H1 (cell line): ENCODE measurements at regions not wholly inside any gene's neighbourhood (a gene's known extent, or its start where the extent isn't known, plus 50 kb on each side); places are given as distances from the start of the nearest gene placed in this dataset.

ENCODE experiments used
- BACH1 ChIP-seq: IDR thresholded peaks from 2 replicates; pipeline ENCODE4 v1.6.1; 2012; ENCODE audit warnings: low read length, improper control_type of control experiment
- CREB1 ChIP-seq: IDR thresholded peaks from 2 replicates; pipeline ENCODE4 v1.6.1; 2012; ENCODE audit warnings: inconsistent platforms
- GTF2F1 ChIP-seq: IDR thresholded peaks from 2 replicates; pipeline ENCODE4 v1.6.1; 2012; ENCODE audit warnings: low read depth, low read length, improper control_type of control experiment, borderline replicate concordance
- NRF1 ChIP-seq: IDR thresholded peaks from 2 replicates; pipeline ENCODE4 v1.6.1; 2011; ENCODE audit warnings: mild to moderate bottlenecking, low read depth, low read length, improper control_type of control experiment
- POLR2AphosphoS5 ChIP-seq: IDR thresholded peaks from 2 replicates; pipeline ENCODE4 v1.6.1; 2011; ENCODE audit warnings: low read depth, low read length
- RAD21 ChIP-seq, 2 experiments: IDR thresholded peaks in 1 of 2; conservative IDR thresholded peaks in 1 of 2; 2 replicates each; pipeline ENCODE4 v1.6.1; 2011; ENCODE audit warnings: low read depth in 2 of 2, low read length in 2 of 2, improper control_type of control experiment in 1 of 2, inconsistent platforms in 1 of 2, mild to moderate bottlenecking in 1 of 2, moderate library complexity in 1 of 2
- SP1 ChIP-seq: IDR thresholded peaks from 2 replicates; pipeline ENCODE4 v1.6.1; 2011; ENCODE audit warnings: low read depth, low read length
- TF ChIP-seq, protein P1 (sequence below): fragments of 300-600 bp; sonication (generic); IDR thresholded peaks from 2 replicates; pipeline ENCODE4 v1.7.1; 2012; ENCODE audit warnings: low read length, moderate library complexity, mild to moderate bottlenecking, inconsistent platforms; ENCODE audit not compliant: insufficient replicate concordance
- TF ChIP-seq, protein P2 (sequence below): IDR thresholded peaks from 2 replicates; pipeline ENCODE4 v1.6.1; 2011; ENCODE audit warnings: low read length, improper control_type of control experiment
- TF ChIP-seq, protein P3 (sequence below): IDR thresholded peaks from 2 replicates; pipeline ENCODE4 v1.6.1; 2011; ENCODE audit warnings: low read depth, mild to moderate bottlenecking, low read length; ENCODE audit not compliant: insufficient read depth

DNA sequence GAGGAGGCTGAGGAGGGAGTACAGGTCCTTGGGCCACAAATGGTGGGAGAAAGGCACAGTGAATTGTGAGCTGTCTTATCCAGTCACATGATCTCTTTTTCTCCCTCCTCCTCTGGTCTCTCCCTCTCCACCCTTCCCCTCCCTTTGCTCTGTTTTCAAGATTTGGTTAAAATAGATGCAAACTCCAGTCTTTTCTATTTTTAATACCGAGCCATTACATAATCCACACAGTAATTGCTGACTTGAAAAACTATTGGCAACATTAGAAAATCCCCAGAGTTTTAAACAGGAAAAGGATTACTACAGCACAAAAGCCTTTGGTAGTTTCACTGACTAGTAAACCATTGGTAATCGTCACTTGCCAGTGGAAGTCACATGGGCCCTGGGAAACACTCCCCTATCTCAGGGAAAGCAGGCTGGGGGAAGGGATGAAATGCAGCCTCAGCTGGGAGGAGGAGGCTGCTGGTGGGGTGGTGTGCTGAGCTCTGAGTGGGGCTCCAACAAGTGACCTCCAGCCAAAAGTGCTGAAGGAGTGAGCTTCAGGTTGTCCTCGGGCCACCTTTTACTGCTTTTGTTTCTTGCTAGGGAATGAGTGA is 57.4 kb upstream of the PCBP1 start (continued):
- TF ChIP-seq, protein P1, sequence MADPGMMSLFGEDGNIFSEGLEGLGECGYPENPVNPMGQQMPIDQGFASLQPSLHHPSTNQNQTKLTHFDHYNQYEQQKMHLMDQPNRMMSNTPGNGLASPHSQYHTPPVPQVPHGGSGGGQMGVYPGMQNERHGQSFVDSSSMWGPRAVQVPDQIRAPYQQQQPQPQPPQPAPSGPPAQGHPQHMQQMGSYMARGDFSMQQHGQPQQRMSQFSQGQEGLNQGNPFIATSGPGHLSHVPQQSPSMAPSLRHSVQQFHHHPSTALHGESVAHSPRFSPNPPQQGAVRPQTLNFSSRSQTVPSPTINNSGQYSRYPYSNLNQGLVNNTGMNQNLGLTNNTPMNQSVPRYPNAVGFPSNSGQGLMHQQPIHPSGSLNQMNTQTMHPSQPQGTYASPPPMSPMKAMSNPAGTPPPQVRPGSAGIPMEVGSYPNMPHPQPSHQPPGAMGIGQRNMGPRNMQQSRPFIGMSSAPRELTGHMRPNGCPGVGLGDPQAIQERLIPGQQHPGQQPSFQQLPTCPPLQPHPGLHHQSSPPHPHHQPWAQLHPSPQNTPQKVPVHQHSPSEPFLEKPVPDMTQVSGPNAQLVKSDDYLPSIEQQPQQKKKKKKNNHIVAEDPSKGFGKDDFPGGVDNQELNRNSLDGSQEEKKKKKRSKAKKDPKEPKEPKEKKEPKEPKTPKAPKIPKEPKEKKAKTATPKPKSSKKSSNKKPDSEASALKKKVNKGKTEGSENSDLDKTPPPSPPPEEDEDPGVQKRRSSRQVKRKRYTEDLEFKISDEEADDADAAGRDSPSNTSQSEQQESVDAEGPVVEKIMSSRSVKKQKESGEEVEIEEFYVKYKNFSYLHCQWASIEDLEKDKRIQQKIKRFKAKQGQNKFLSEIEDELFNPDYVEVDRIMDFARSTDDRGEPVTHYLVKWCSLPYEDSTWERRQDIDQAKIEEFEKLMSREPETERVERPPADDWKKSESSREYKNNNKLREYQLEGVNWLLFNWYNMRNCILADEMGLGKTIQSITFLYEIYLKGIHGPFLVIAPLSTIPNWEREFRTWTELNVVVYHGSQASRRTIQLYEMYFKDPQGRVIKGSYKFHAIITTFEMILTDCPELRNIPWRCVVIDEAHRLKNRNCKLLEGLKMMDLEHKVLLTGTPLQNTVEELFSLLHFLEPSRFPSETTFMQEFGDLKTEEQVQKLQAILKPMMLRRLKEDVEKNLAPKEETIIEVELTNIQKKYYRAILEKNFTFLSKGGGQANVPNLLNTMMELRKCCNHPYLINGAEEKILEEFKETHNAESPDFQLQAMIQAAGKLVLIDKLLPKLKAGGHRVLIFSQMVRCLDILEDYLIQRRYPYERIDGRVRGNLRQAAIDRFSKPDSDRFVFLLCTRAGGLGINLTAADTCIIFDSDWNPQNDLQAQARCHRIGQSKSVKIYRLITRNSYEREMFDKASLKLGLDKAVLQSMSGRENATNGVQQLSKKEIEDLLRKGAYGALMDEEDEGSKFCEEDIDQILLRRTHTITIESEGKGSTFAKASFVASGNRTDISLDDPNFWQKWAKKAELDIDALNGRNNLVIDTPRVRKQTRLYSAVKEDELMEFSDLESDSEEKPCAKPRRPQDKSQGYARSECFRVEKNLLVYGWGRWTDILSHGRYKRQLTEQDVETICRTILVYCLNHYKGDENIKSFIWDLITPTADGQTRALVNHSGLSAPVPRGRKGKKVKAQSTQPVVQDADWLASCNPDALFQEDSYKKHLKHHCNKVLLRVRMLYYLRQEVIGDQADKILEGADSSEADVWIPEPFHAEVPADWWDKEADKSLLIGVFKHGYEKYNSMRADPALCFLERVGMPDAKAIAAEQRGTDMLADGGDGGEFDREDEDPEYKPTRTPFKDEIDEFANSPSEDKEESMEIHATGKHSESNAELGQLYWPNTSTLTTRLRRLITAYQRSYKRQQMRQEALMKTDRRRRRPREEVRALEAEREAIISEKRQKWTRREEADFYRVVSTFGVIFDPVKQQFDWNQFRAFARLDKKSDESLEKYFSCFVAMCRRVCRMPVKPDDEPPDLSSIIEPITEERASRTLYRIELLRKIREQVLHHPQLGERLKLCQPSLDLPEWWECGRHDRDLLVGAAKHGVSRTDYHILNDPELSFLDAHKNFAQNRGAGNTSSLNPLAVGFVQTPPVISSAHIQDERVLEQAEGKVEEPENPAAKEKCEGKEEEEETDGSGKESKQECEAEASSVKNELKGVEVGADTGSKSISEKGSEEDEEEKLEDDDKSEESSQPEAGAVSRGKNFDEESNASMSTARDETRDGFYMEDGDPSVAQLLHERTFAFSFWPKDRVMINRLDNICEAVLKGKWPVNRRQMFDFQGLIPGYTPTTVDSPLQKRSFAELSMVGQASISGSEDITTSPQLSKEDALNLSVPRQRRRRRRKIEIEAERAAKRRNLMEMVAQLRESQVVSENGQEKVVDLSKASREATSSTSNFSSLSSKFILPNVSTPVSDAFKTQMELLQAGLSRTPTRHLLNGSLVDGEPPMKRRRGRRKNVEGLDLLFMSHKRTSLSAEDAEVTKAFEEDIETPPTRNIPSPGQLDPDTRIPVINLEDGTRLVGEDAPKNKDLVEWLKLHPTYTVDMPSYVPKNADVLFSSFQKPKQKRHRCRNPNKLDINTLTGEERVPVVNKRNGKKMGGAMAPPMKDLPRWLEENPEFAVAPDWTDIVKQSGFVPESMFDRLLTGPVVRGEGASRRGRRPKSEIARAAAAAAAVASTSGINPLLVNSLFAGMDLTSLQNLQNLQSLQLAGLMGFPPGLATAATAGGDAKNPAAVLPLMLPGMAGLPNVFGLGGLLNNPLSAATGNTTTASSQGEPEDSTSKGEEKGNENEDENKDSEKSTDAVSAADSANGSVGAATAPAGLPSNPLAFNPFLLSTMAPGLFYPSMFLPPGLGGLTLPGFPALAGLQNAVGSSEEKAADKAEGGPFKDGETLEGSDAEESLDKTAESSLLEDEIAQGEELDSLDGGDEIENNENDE = no peak
- TF ChIP-seq SP1 (no peak), CREB1 (no peak), BACH1 (no peak), NRF1 (no peak), POLR2AphosphoS5 (peak; percentile 24; the same call in 1 of the 2 replicates), RAD21 (IDR thresholded peaks at IDR 0.05 in 1 of 2, conservative IDR thresholded peaks at IDR 0.05 in 1 of 2; ENCODE audit: low read depth in 2 of 2, low read length in 2 of 2) (peak in 1 of 2 experiments; percentile 8; a peak in 1 of 4 replicates), GTF2F1 (no peak)
- TF ChIP-seq, protein P2, sequence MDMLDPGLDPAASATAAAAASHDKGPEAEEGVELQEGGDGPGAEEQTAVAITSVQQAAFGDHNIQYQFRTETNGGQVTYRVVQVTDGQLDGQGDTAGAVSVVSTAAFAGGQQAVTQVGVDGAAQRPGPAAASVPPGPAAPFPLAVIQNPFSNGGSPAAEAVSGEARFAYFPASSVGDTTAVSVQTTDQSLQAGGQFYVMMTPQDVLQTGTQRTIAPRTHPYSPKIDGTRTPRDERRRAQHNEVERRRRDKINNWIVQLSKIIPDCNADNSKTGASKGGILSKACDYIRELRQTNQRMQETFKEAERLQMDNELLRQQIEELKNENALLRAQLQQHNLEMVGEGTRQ = peak; percentile 73
- TF ChIP-seq, protein P3, sequence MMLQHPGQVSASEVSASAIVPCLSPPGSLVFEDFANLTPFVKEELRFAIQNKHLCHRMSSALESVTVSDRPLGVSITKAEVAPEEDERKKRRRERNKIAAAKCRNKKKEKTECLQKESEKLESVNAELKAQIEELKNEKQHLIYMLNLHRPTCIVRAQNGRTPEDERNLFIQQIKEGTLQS = peak; percentile 43; the same call in 1 of the 2 replicates
